Caco-2 (cell line): ENCODE measurements at regions not wholly inside any gene's neighbourhood (a gene's known extent, or its start where the extent isn't known, plus 50 kb on each side); places are given as distances from the start of the nearest gene placed in this dataset.

Source experiments
- BruUV-seq: library from RNA; stranded (reverse); fragments of 400-500 nt; replicated peaks from 2 replicates; lab custom pipeline; 2021; lab: Mats Ljungman, UMichigan
- CTCF ChIA-PET: fragments of 300-600 bp; sonication (Branson Sonifier 250); formaldehyde crosslinking; loops from one replicate; lab custom pipeline; 2022; ENCODE audit warnings: antibody characterized with exemption; lab: Charles Lee
- POLR2A ChIA-PET: fragments of 300-600 bp; sonication (Branson Sonifier 250); formaldehyde crosslinking; loops from one replicate; lab custom pipeline; 2022; ENCODE audit warnings: antibody characterized with exemption; lab: Charles Lee
- DNase-seq, 2 experiments: peaks; one replicate each; pipeline versions ENCODE4 v3.0.0 to v3.0.0-alpha.2; 2020 to 2022
- H3K27me3 ChIP-seq: replicated peaks from 2 replicates; pipeline ENCODE4 v1.6.0; 2011; ENCODE audit warnings: low read length; ENCODE audit not compliant: control insufficient read depth, insufficient read depth
- H3K36me3 ChIP-seq: 2 replicates; pipeline ENCODE4 v1.5.1; 2011; ENCODE audit warnings: low read length; ENCODE audit not compliant: control insufficient read depth, insufficient read depth
- H3K4me1 ChIP-seq: fragments of 250-450 bp; sonication (Bioruptor Pico); 2 replicates; pipeline ENCODE4 v1.5.1; 2020; ENCODE audit warnings: mild to moderate bottlenecking
- H3K4me3 ChIP-seq: 2 replicates; pipeline ENCODE4 v1.5.1; 2011; ENCODE audit warnings: low read depth, mild to moderate bottlenecking, control low read depth, low read length
- H3K9me3 ChIP-seq: fragments of 250-450 bp; sonication (Bioruptor Pico); 2 replicates; pipeline ENCODE4 v1.5.1; 2020; ENCODE audit warnings: mild to moderate bottlenecking, moderate library complexity
- H3K27ac Mint-ChIP-seq: one replicate; pipeline ENCODE4 v1.8.0; 2022; ENCODE audit warnings: mixed read lengths; ENCODE audit not compliant: unreplicated experiment
- H3K27me3 Mint-ChIP-seq: one replicate; pipeline ENCODE4 v1.8.0; 2022; ENCODE audit warnings: mixed read lengths; ENCODE audit not compliant: insufficient read depth, unreplicated experiment
- H3K36me3 Mint-ChIP-seq: one replicate; pipeline ENCODE4 v1.8.0; 2022; ENCODE audit warnings: mild to moderate bottlenecking, mixed read lengths; ENCODE audit not compliant: insufficient read depth, unreplicated experiment
- H3K4me1 Mint-ChIP-seq: one replicate; pipeline ENCODE4 v1.8.0; 2022; ENCODE audit warnings: low read depth, mixed read lengths; ENCODE audit not compliant: unreplicated experiment
- H3K4me3 Mint-ChIP-seq: one replicate; pipeline ENCODE4 v1.8.0; 2022; ENCODE audit warnings: mild to moderate bottlenecking, moderate library complexity, mixed read lengths; ENCODE audit not compliant: unreplicated experiment
- H3K9me3 Mint-ChIP-seq: one replicate; pipeline ENCODE4 v1.8.0; 2022; ENCODE audit warnings: mixed read lengths; ENCODE audit not compliant: unreplicated experiment
- intact Hi-C: fragments of 100-400 bp; cut with micrococcal nuclease; formaldehyde crosslinking; loops from one replicate; pipeline ENCODE4 v1.10.0; 2022; ENCODE audit not compliant: unreplicated experiment
- TF ChIP-seq, protein P1 (sequence below), 2 experiments: fragments of 200-600 bp in 1 of 2; IDR thresholded peaks; 1 replicate in 1 of 2; 2 replicates in 1 of 2; pipeline versions ENCODE4 v1.5.1 to v1.8.0; 2011 to 2022; ENCODE audit warnings: antibody characterized with exemption in 1 of 2, control low read depth in 1 of 2, inconsistent platforms in 1 of 2, low read depth in 1 of 2, low read length in 1 of 2, mild to moderate bottlenecking in 1 of 2, moderate library complexity in 1 of 2; ENCODE audit not compliant: insufficient read depth in 1 of 2, severe bottlenecking in 1 of 2, unreplicated experiment in 1 of 2

DNA sequence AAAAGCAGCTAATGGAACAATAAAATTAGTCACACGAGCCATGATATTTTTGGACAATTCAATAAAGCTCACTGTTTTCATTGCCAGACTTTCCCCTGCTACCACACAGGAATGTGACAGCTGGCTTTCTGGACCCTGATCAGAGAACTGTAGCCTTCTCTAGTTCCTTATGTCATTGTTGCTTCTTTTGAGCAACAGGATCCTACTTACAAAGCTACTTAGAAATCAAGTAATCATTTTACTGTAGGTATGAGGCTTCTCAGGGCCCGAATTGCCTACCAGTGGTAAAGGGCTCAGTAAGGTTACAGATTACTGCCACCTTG is 94.3 kb upstream of the AADACL2 start:
- BruUV-seq = no TSS peak
- intact Hi-C loops = loop anchor here (1.0 to 10.0 kb wide), 6 partner anchors 8 to 415 kb away; no protein-coding TSS in a partner anchor
- Histone ChIP-seq H3K4me3 (no peak overlapping the region), H3K4me1 (peaks cover 31% of the 10 kb centered on the region), H3K27me3 (no peaks in the 10 kb centered on the region), H3K9me3 (no peaks in the 10 kb centered on the region; the same call in 1 of the 2 replicates), H3K36me3 (no peaks in the 10 kb centered on the region)
- ChIA-PET CTCF (interaction anchor here (1.1 kb wide), 1 partner anchor 200 kb away, joined by 3 read pairs; no protein-coding TSS in a partner anchor), POLR2A (no interaction called here)
- Mint-ChIP-seq H3K27ac (peak overlapping the region; percentile 59), H3K4me3 (no peak overlapping the region), H3K27me3 (no peaks in the 10 kb centered on the region), H3K36me3 (peaks cover 4% of the 10 kb centered on the region), H3K4me1 (peaks cover 21% of the 10 kb centered on the region), H3K9me3 (peaks cover 19% of the 10 kb centered on the region)
- DNase-seq = no peak
- TF ChIP-seq, protein P1, sequence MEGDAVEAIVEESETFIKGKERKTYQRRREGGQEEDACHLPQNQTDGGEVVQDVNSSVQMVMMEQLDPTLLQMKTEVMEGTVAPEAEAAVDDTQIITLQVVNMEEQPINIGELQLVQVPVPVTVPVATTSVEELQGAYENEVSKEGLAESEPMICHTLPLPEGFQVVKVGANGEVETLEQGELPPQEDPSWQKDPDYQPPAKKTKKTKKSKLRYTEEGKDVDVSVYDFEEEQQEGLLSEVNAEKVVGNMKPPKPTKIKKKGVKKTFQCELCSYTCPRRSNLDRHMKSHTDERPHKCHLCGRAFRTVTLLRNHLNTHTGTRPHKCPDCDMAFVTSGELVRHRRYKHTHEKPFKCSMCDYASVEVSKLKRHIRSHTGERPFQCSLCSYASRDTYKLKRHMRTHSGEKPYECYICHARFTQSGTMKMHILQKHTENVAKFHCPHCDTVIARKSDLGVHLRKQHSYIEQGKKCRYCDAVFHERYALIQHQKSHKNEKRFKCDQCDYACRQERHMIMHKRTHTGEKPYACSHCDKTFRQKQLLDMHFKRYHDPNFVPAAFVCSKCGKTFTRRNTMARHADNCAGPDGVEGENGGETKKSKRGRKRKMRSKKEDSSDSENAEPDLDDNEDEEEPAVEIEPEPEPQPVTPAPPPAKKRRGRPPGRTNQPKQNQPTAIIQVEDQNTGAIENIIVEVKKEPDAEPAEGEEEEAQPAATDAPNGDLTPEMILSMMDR (IDR thresholded peaks at IDR 0.05; ENCODE audit: insufficient read depth in 1 of 2, low read depth in 1 of 2, low read length in 1 of 2, severe bottlenecking in 1 of 2, unreplicated experiment in 1 of 2) = no peak

DNA sequence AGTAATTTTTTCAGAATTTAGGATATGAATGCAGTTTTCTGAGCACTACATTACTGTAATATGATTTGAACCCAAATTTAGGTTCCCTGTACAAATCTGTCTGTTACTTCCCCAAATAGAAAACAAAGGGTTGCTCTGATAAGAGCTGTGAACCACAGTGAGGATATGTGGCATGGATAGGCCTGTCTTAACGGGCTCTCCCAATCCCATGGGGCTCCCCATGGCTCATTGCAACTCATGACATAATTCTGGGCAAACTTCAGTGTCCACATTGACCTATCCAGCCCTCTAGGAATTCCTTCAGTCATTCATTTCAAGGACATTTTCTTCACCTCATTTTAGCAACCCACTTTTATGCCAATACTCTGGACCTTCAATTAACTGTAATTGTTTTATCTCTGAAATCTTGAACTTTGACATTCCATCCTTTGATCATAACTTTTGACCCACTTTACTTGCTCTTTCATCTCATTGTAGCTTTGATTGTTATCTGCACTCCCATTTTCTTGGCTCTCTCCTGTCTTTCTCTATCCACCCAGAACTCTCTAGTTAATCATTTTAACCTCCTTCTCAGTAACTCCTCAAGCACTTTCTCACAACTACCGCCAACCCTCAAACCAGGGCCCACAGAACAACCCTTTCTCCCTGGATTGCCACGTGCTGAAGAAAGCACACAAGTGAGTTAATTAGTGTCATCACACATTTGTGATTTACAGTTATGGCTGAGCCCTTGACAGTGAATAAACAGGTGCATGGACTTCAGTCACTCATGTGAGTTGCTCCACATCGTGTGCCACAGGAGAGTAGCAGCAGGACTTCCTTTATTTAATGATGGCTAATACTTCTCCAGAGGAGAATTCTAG is 94.9 kb upstream of the AADACL2 start:
- H3K27me3 Mint-ChIP-seq = no peaks in the 10 kb centered on the region
- H3K27ac Mint-ChIP-seq = peak overlapping the region; percentile 59
- no TSS peak for BruUV-seq
- peaks cover 19% of the 10 kb centered on the region for H3K9me3 Mint-ChIP-seq
- Histone ChIP-seq H3K4me1 (peaks cover 31% of the 10 kb centered on the region), H3K4me3 (no peak overlapping the region), H3K27me3 (no peaks in the 10 kb centered on the region), H3K9me3 (no peaks in the 10 kb centered on the region; the same call in 1 of the 2 replicates), H3K36me3 (no peaks in the 10 kb centered on the region)
- peaks cover 21% of the 10 kb centered on the region for H3K4me1 Mint-ChIP-seq
- ChIA-PET CTCF (interaction anchor here (0.9 to 1.1 kb wide), 2 partner anchors 59 to 200 kb away, joined by 3 read pairs; no protein-coding TSS in a partner anchor), POLR2A (interaction anchor here (0.7 kb wide), 1 partner anchor 417 kb away, joined by 11 read pairs; no protein-coding TSS in a partner anchor)
- intact Hi-C loops = loop anchor here (1.0 to 10.0 kb wide), 6 partner anchors 7 to 414 kb away; no protein-coding TSS in a partner anchor
- TF ChIP-seq, protein P1 (IDR thresholded peaks at IDR 0.05; ENCODE audit: insufficient read depth in 1 of 2, low read depth in 1 of 2, low read length in 1 of 2, severe bottlenecking in 1 of 2, unreplicated experiment in 1 of 2) = no peak
- H3K36me3 Mint-ChIP-seq = peaks cover 4% of the 10 kb centered on the region
- DNase-seq = peak; percentile 72 to 76
- peak overlapping the region; percentile 14 for H3K4me3 Mint-ChIP-seq

DNA sequence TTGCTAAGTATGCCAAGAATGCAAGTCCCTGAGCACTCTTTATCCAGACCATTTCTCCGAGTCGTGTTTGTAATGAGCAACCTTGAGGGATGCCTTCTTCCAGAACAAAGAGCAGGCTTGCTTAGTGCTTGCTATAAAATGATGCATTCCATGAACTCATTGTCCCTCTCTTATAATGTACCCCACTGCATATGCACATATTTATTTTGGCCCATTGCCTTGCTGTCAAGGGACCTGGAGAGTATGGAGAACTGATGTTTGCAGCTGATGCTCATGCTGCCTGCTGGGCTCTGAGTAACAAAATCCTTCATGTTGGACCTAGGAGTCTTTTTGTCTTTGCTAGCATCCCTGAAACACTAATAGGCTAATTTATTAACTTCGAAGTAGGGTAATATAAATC is 97.8 kb upstream of the AADACL2 start:
- TF ChIP-seq, protein P1 (IDR thresholded peaks at IDR 0.05; ENCODE audit: insufficient read depth in 1 of 2, low read depth in 1 of 2, low read length in 1 of 2, severe bottlenecking in 1 of 2, unreplicated experiment in 1 of 2) = no peak
- intact Hi-C loops = loop anchor here (5.0 to 10.0 kb wide), 3 partner anchors 169 to 411 kb away; no protein-coding TSS in a partner anchor
- POLR2A ChIA-PET = no interaction called here

More for the DNA sequence above, 97.8 kb upstream of the AADACL2 start:
- Mint-ChIP-seq H3K9me3 (peaks cover 22% of the 10 kb centered on the region), H3K27ac (no peak overlapping the region), H3K4me3 (no peak overlapping the region), H3K36me3 (peaks cover 4% of the 10 kb centered on the region), H3K27me3 (no peaks in the 10 kb centered on the region), H3K4me1 (peaks cover 38% of the 10 kb centered on the region)
- DNase-seq = no peak
- Histone ChIP-seq H3K36me3 (no peaks in the 10 kb centered on the region), H3K27me3 (no peaks in the 10 kb centered on the region), H3K4me1 (peaks cover 56% of the 10 kb centered on the region), H3K4me3 (no peak overlapping the region), H3K9me3 (no peaks in the 10 kb centered on the region)
- CTCF ChIA-PET = no interaction called here
- no TSS peak for BruUV-seq
